Endothelial cell of umbilical vein (primary cell): ENCODE measurements at regions not wholly inside any gene's neighbourhood (a gene's known extent, or its start where the extent isn't known, plus 50 kb on each side); places are given as distances from the start of the nearest gene placed in this dataset.

Experiments used
- BruUV-seq: library from RNA; stranded (reverse); fragments of 400-500 nt; replicated peaks from 2 replicates; lab custom pipeline; 2021; lab: Mats Ljungman, UMichigan
- CTCF ChIA-PET: fragments of 300-600, 350-600 bp; sonication (Branson Sonifier 250); formaldehyde crosslinking; loops from one replicate; lab custom pipeline; 2021; ENCODE audit warnings: antibody characterized with exemption, inconsistent platforms; lab: Charles Lee
- POLR2A ChIA-PET: fragments of 300-600, 350-600 bp; sonication (Branson Sonifier 250); formaldehyde crosslinking; loops from one replicate; lab custom pipeline; 2021; ENCODE audit warnings: antibody characterized with exemption, inconsistent platforms; lab: Charles Lee
- DNase-seq: peaks from one replicate; pipeline ENCODE4 v3.0.0-alpha.2; 2011; ENCODE audit warnings: low read depth, low spot score
- FAIRE-seq: peaks from 2 replicates; lab custom pipeline; 2011; peaks lifted over from hg19 to GRCh38; lab: Jason Lieb, UNC
- H2AFZ ChIP-seq: 2 replicates; pipeline ENCODE4 v1.6.0; 2012; ENCODE audit warnings: low read depth, low read length, control low read depth, inconsistent platforms
- H3K27ac ChIP-seq: 2 replicates; pipeline ENCODE4 v1.5.1; 2011; ENCODE audit warnings: low read depth, mild to moderate bottlenecking, control low read depth, low read length, moderate library complexity; ENCODE audit not compliant: insufficient read depth
- H3K27me3 ChIP-seq, 2 experiments: 2 replicates each; pipeline versions ENCODE4 v1.6.0 to v1.6.1; 2011; ENCODE audit warnings: low read length in 2 of 2, mixed read lengths in 1 of 2; ENCODE audit not compliant: control insufficient read depth in 2 of 2, insufficient read depth in 2 of 2
- H3K36me3 ChIP-seq, 2 experiments: 2 replicates in 1 of 2; 3 replicates in 1 of 2; pipeline ENCODE4 v1.5.1; 2011; ENCODE audit warnings: low read length in 2 of 2, mild to moderate bottlenecking in 1 of 2, moderate library complexity in 1 of 2; ENCODE audit not compliant: control insufficient read depth in 2 of 2, insufficient read depth in 2 of 2; ENCODE audit errors: extremely low read depth in 1 of 2
- H3K4me1 ChIP-seq: 3 replicates; pipeline ENCODE4 v1.5.1; 2011; ENCODE audit warnings: mild to moderate bottlenecking, low read length; ENCODE audit not compliant: control insufficient read depth, insufficient read depth; ENCODE audit errors: extremely low read depth
- H3K4me2 ChIP-seq: 2 replicates; pipeline ENCODE4 v1.6.1; 2011; ENCODE audit warnings: low read length, control low read depth, mixed read lengths; ENCODE audit not compliant: insufficient read depth
- H3K4me3 ChIP-seq, 3 experiments: fragments of 200-600 bp in 1 of 3; sonication (generic), shearing (Covaris generic) in 1 of 3; replicated peaks in 1 of 3; 2 replicates each; pipeline ENCODE4 v1.5.1; 2011 to 2016; ENCODE audit warnings: control low read depth in 3 of 3, low read length in 3 of 3, mild to moderate bottlenecking in 2 of 3, inconsistent platforms in 1 of 3, low read depth in 1 of 3, moderate library complexity in 1 of 3; ENCODE audit not compliant: insufficient read depth in 1 of 3
- H3K79me2 ChIP-seq: 2 replicates; pipeline ENCODE4 v1.6.0; 2012; ENCODE audit warnings: low read length, inconsistent platforms; ENCODE audit not compliant: control insufficient read depth, insufficient read depth
- H3K9ac ChIP-seq: replicated peaks from 2 replicates; pipeline ENCODE3; 2011; ENCODE audit warnings: low read length, control low read depth; ENCODE audit not compliant: insufficient read depth; ENCODE audit errors: extremely low read depth
- H3K9me1 ChIP-seq: replicated peaks from 3 replicates; pipeline ENCODE4 v1.6.0; 2011; ENCODE audit warnings: mild to moderate bottlenecking, low read length; ENCODE audit not compliant: control insufficient read depth, insufficient read depth; ENCODE audit errors: extremely low read depth
- H3K9me3 ChIP-seq: replicated peaks from 2 replicates; pipeline ENCODE4 v1.5.1; 2012; ENCODE audit warnings: low read length, inconsistent platforms; ENCODE audit not compliant: control insufficient read depth, insufficient read depth
- H4K20me1 ChIP-seq: replicated peaks from 2 replicates; pipeline ENCODE3; 2011; ENCODE audit warnings: mild to moderate bottlenecking, low read length; ENCODE audit not compliant: control insufficient read depth, insufficient read depth; ENCODE audit errors: extremely low read depth
- EZH2 ChIP-seq: IDR thresholded peaks from 2 replicates; pipeline ENCODE4 v1.6.1; 2012; ENCODE audit warnings: borderline replicate concordance, low read depth, mild to moderate bottlenecking, moderate library complexity, low read length, inconsistent platforms; ENCODE audit not compliant: severe bottlenecking
- FOS ChIP-seq: IDR thresholded peaks from 2 replicates; pipeline ENCODE4 v1.6.1; 2011; ENCODE audit warnings: mild to moderate bottlenecking, low read length, moderate library complexity, borderline replicate concordance; ENCODE audit not compliant: insufficient read depth
- GATA2 ChIP-seq: IDR thresholded peaks from 2 replicates; pipeline ENCODE4 v1.7.0; 2011; ENCODE audit warnings: low read depth, mild to moderate bottlenecking, moderate library complexity, mixed read lengths, low read length; ENCODE audit not compliant: insufficient read length, insufficient read depth
- JUN ChIP-seq: IDR thresholded peaks from 2 replicates; pipeline ENCODE4 v1.6.1; 2011; ENCODE audit warnings: borderline replicate concordance, low read depth; ENCODE audit not compliant: insufficient read length, insufficient read depth
- MYC ChIP-seq: IDR thresholded peaks from one replicate; pipeline ENCODE4 v1.6.1; 2011; ENCODE audit warnings: mild to moderate bottlenecking, low read depth, low read length
- POLR2A ChIP-seq: IDR thresholded peaks from 2 replicates; pipeline ENCODE4 v1.6.1; 2012; ENCODE audit warnings: low read depth, mild to moderate bottlenecking, control low read depth, low read length
- POLR2AphosphoS5 ChIP-seq: IDR thresholded peaks from 2 replicates; pipeline ENCODE4 v1.6.1; 2012; ENCODE audit warnings: low read depth, mild to moderate bottlenecking, control low read depth, low read length, moderate library complexity; ENCODE audit not compliant: insufficient read depth
- dilution Hi-C: fragments of 300-500 bp; cut with MboI; formaldehyde crosslinking; loops from one replicate; pipeline ENCODE4 v1.15.0; 2019; ENCODE audit warnings: low sequenced_read_pairs; ENCODE audit not compliant: extremely low pct_ligation_motif_present
- intact Hi-C: fragments of 100-400 bp; cut with micrococcal nuclease; formaldehyde crosslinking; loops from one replicate; pipeline ENCODE4 v1.10.0; 2022
- TF ChIP-seq, protein P1 (sequence below): IDR thresholded peaks from 2 replicates; pipeline ENCODE4 v1.6.1; 2011; ENCODE audit not compliant: insufficient read depth, insufficient read length
- TF ChIP-seq, protein P2 (sequence below), 2 donors: IDR thresholded peaks; 1 replicate in 1 of 2; 2 replicates in 1 of 2; pipeline ENCODE4 v1.5.1; 2011; ENCODE audit warnings: low read length in 2 of 2, mild to moderate bottlenecking in 2 of 2, moderate library complexity in 2 of 2, control low read depth in 1 of 2, inconsistent platforms in 1 of 2, low read depth in 1 of 2; ENCODE audit not compliant: insufficient read depth in 1 of 2; ENCODE audit errors: extremely low read depth in 1 of 2

DNA sequence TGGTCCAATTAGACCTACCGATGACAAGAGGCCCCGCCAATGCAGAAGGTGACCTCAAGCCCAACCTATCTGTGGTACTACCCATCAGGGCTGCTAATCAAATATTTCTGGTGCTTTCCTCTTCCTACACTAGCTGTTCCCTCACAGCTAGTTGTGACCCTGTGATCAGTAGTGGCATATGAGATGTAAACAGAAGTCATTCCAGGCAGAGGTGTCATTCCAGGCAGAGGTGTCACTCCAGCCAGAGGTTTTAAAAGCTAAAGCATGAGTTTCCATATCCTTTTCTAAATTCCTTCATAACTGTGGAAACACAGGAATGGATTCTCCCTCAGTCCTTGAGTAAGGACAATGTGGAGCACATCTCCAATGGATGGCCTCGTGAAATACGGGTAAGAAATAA lies 110.9 kb upstream of the DNAJC10 start:
- H3K36me3 ChIP-seq: no peaks in the 10 kb centered on the region
- no TSS peak for BruUV-seq
- TF ChIP-seq, protein P1, sequence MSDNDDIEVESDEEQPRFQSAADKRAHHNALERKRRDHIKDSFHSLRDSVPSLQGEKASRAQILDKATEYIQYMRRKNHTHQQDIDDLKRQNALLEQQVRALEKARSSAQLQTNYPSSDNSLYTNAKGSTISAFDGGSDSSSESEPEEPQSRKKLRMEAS: no peak
- TF ChIP-seq JUN (no peak), POLR2A (no peak), FOS (no peak), POLR2AphosphoS5 (no peak), MYC (no peak), EZH2 (no peak), GATA2 (no peak)
- TF ChIP-seq, protein P2, sequence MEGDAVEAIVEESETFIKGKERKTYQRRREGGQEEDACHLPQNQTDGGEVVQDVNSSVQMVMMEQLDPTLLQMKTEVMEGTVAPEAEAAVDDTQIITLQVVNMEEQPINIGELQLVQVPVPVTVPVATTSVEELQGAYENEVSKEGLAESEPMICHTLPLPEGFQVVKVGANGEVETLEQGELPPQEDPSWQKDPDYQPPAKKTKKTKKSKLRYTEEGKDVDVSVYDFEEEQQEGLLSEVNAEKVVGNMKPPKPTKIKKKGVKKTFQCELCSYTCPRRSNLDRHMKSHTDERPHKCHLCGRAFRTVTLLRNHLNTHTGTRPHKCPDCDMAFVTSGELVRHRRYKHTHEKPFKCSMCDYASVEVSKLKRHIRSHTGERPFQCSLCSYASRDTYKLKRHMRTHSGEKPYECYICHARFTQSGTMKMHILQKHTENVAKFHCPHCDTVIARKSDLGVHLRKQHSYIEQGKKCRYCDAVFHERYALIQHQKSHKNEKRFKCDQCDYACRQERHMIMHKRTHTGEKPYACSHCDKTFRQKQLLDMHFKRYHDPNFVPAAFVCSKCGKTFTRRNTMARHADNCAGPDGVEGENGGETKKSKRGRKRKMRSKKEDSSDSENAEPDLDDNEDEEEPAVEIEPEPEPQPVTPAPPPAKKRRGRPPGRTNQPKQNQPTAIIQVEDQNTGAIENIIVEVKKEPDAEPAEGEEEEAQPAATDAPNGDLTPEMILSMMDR (IDR thresholded peaks at IDR 0.05; ENCODE audit: extremely low read depth in 1 of 2, insufficient read depth in 1 of 2, low read depth in 1 of 2, low read length in 2 of 2): no peak

More for the DNA sequence above, 110.9 kb upstream of the DNAJC10 start:
- no peak for FAIRE-seq
- dilution Hi-C loops: no loop called here
- H3K4me2 ChIP-seq: no peak overlapping the region
- no peak overlapping the region for H3K9ac ChIP-seq
- H3K27me3 ChIP-seq: no peaks in the 10 kb centered on the region
- H3K9me3 ChIP-seq: no peaks in the 10 kb centered on the region
- no peak for DNase-seq
- H2AFZ ChIP-seq: no peak overlapping the region
- no peaks in the 10 kb centered on the region for H3K4me1 ChIP-seq
- no peak overlapping the region for H3K27ac ChIP-seq
- ChIA-PET POLR2A (no interaction called here), CTCF (no interaction called here)
- intact Hi-C loops: no loop called here
- H3K4me3 ChIP-seq: no peak overlapping the region
- H4K20me1 ChIP-seq: no peaks in the 10 kb centered on the region
- no peaks in the 10 kb centered on the region for H3K9me1 ChIP-seq
- H3K79me2 ChIP-seq: no peaks in the 10 kb centered on the region
